Inflammatory macrophage treated with lipopolysaccharide for 4 hours (primary cell): ENCODE measurements at regions not wholly inside any gene's neighbourhood (a gene's known extent, or its start where the extent isn't known, plus 50 kb on each side); places are given as distances from the start of the nearest gene placed in this dataset.

Experiments used
- DNase-seq: peaks from one replicate; pipeline ENCODE4 v3.0.0-alpha.2; 2020

DNA sequence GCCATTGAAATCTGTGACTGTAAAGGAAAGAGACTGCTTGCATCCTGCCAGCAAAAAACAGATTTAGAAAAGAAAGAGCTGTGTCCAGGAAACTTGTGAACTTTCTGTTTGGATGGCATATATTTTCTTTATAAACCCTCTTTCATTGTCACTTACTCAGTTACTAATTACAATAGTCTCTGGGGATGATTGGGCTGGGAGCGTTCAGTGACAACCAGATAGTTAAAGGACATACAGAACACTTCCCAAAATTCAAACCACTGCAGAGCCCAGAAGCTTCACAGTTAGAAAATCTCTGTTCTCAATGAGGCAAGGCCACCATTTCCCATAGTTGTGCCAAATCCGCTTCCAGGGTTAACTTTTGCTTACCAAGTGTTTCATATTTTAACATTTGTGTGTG is 98.6 kb upstream of the TAB2 start:
- DNase-seq: no peak

DNA sequence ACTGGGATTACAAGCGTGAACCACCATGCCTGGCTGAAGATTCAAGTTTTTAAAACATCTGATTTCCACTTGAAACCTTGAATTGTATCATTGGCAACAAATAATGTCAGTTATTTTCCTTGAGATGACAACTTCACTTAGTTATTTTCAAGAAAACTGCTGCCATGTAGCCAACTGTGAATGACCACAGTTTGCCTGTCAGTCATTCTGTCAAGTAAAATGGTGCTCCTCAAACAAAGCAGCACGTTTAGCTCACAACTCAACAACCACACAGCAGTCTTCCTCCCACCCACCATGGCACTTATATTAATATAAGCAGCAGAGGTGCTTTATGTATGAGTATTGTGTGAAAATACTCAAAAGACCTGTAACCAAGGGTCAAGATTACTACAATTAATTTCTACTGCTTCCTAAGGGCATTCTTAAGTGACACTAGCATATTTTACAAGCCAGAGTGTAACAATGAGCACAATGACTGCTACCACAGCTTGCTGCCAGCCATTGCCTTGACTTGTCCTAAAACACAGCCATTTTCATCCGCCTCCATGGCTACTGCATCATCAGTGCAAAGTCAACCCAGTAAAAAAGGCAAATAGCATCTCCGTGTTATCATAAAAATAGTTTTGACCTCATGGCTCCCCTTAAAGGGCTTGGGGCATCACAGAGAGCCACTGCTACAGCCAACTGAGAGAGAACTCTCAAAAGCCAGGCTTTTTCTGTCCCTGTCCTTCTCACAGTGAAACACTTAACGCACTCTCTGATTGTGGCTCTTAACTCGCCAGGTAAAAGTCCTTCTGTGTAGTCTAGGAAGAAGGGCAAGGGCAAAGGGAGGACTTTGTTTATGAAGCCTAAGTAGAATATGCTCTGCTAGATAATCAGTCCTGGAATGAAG is 96.4 kb upstream of the TAB2 start:
- DNase-seq: no peak

DNA sequence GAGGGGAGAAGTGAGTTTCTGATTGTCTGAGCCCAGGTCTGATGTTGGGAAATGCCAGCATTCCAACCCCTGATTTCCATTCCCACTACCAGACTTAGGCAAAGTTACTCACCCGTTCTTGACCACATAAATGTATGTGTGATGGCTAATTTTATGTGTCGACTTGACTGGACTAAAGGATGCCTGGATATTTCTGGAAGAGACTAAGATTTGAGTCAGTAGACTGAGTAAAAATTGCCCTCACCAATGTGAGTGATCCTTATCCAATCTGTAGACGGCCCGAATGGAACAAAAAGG is 95.8 kb upstream of the TAB2 start:
- DNase-seq: no peak

DNA sequence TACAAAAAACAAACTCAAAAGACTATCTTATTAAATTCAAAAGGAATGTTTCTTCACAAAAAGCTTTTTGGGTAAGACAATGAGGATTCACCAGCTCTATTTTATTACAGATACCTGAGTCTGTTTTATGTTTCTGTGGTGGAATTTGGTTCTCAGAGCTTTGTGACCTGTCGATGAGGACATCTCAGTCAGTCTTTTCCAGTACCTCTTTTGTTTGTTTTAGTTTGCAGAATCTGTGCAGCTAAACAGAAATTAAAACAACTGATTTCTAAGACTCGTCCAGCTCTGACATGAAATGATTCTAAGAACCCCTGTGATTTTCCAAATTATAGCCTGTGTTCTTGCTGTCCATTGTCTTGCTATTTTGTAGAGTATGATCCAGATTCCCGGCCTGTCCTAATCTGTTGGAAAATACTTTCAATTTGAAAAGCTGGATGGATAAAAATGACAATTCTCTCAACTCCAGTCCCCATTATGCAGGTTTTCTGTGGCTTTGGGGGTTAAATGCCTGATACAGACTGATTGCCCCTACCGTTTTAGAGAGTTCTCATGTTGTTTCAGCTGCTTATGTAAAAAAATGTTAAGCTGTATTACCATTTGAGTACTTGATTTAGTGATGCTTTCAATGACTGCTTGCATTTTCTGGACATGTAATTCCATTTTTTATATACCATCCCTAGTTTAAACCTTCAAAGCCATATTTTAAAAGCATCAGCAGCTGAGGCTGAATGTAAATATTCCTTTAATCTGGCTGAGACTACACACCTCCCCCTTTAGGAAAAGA is 94.2 kb upstream of the TAB2 start:
- DNase-seq: no peak

DNA sequence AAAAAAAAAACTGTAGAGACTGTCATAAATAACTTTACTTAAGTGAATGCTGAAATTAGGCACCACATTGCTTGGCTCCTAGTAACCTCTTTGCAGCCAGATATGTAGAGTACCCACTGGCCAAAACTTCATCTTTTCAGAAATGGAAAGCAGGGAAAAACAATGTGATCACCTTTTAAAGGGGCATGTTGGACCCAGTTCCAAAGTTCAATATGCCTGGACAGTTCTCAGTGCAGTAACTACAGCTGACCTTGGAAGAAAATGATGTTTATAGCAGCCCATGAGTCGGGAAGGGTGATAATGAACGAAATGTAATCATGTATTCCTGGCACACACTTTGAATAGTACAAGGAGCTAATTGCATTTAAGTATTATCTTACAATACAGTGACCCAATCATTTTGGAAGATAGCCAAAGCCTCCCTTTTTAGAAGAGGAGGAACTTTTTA is 93.6 kb upstream of the TAB2 start:
- DNase-seq: no peak

DNA sequence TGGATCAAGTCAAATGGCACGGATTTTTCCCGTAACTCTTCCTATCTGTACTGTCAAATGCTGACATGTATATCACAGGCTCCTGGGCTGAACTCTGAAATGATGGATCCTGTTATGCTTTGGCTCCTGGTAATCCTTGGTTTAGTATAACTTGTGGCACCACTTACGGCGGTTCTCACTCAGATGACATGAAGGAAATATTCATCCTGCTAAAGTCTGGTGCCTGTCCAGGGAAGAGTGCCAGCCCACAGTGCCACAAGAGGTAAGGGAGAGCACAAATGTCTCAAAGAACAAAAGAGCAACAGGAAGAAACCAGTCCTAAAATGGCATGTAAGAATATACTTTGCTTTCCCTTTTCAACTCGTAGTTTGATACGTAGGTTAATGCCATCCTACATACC is 93.1 kb upstream of the TAB2 start:
- no peak for DNase-seq

DNA sequence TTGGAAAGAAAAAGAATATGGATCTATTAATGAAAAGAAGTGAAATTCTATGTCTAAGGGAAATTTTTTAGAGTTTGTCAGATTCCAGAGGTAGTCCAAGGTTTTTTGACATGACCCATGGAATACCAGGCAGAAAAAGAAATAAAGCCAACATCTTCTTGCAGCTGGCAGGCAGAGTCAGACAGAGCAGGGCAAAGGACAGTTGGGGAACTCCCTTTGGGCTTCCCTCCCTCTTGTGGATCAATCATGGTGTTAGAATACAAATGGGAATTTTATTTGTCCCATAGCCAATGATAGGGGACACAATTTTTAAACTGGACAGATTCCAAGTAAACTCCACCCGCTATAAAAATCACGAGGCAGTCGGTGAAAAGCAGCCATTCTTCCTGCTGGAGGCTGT is 92.1 kb upstream of the TAB2 start:
- DNase-seq: no peak

DNA sequence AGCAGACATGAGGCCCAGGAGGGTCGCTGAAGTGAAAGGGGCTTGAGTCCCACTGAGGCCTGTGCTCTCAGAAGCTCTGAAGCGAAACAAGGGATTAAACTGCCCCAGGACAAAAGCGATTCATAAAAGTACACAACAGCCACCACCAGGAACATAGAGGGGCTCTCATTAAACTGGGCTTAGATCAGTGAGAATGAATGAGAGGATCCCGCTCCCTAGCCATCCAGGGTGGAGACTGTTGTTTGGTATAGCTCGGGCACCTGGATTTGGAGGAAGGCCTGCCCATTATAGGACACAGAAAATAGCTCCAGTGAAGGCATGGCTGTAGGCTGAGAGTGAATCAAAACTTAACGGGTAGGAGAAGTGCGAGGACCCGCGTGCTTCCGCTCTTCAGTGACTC is 91.6 kb upstream of the TAB2 start:
- DNase-seq: no peak

DNA sequence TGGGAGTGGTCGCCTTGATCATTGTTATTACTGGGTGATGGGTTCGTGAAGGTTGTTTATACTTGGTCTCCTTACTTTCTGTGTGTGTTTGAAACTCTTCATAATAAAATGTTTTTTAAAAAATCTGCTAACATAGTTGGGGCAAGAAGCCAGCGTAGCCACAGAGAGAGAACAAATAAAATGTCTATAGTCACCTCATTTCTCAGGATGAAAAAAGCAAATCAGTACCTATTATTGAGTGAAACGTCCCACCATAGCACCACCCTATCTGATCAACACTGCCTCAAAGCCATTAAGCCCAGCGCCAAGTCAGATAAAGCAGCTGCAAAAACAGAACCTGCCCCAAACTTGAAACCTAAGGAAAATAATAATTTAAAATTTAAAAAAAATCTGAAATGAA is 89.7 kb upstream of the TAB2 start:
- DNase-seq: no peak

DNA sequence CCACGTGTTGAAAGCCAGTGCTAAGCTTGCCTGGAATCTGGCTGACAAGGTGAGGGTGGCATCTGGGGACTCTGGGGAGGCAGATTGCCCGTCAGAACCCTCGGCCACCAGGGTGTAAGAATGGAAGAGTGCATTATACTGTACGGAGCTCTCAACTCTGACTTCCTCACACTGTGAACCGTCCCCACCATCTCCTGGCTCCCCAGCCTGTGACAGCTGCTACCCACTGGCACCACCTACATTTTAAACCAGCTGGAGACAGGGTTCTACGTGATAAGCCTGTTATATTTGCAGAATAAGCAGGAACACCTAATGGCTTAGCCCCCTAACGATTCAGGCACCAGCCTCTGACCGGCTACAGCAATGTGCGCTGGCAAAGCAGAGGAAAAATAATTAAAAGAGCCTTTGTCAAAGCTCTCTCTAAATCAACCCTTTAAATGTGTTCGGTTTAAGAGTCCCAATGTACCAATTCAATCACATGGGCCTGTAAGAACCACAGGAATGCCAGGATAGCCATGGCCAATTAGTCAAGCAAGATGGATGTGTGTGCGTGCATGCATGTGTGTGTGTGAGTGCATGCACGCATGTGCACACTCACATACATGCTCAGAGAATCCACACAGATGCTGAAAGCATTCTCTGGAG is 89.1 kb upstream of the TAB2 start:
- DNase-seq: no peak

DNA sequence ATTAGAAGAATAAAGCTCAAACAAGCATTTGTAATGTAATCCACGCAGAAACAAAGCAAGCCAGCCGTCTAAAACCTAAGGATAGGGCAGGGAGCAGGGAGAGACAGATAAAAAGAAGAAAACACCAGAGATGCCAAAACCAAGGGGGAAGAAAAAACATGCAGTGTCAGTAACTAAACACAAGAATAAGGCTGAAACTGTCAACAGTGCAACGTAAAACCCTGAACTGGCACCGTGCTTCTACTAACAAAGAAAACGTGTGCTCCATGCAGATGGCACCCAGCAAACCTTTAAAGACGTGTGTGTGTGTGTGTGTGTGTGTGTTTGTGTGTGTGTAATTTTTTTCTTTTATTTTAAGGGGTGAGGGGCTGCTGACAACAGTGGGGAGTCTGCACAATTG is 88.4 kb upstream of the TAB2 start:
- DNase-seq: no peak

DNA sequence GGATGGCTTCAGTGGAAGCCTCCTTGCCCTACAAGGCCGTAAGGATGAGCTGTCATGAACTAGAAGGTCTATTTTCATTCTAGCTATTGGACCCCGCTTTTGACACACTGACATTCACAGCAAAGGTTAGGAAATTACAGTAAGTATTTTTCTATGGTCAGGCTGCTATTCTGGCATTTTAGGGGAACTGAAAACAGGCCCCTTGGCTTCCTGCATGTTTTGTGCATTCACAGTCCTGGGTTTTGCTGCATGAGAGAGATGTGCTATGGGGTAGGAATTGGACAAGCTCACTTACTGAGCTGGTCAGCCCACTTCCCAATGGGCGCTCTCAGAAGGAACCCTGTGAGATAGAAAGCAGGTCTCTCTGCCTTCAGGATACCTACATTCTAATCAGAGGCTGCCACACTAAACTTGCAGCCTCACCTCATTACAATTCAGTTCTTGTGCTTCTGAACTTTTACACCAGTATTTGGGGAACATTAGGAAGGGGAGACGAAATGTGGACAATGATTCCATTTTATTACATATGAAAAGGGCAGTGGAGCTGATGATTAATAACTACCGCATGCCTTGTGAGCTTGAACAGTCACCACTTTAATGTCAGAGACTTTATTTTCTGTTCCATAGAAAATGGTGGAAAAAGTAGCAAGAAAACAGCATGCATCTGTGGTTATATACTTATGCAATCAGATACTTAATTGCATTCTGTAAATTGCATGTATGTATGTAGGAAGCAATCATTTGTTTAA is 86.6 kb upstream of the TAB2 start:
- peak; percentile 54 for DNase-seq

DNA sequence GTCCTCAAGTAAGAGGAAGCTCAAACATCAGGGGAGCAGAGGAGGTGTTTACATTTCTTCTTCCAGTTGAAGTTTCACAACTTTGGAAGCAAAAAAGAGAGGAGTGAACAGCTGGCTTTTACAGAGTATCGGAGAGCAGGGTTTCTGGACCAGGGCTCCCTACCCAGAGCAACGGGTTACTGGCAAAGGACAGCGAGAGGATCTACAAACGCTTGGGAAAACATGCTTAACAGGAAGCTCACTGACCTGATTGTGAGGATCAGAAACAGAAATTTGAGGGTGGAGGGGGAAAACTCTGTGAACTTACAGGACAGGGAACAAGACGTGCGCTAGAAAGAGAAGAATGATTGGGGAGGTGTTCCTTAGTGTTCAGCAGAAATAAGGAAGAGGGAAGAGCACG is 85.7 kb upstream of the TAB2 start:
- peak; percentile 27 for DNase-seq

DNA sequence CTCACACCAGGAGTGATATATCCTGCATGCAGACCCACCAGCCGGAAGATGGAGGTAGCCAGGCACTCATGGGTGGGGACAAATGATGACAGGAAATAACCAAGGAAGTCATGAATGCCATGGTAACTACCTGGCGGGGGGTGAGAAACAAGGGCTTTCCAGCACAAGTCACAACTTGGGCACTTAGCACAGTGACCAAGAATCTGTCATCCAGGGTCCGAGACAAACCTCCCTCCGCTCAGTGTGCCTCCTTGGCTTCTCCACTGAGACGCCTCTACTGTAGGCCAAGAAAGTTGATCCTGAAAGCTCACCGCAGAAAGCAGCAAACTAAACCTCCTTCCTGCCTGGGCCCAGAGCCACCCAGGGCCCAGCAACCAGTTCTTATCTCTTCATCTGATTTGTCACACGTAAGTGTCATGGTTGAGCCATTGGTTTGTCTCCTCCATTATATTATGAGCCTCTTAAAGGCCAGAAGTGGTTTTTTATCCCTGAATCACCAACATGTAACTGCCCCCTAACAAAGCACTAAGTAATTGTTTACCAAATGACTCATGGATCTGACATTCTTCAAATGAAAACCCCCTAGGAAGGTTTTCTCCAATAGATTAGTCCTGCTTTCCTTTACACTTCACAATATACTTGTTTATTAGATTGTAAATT is 84.3 kb upstream of the TAB2 start:
- peak; percentile 42 for DNase-seq

DNA sequence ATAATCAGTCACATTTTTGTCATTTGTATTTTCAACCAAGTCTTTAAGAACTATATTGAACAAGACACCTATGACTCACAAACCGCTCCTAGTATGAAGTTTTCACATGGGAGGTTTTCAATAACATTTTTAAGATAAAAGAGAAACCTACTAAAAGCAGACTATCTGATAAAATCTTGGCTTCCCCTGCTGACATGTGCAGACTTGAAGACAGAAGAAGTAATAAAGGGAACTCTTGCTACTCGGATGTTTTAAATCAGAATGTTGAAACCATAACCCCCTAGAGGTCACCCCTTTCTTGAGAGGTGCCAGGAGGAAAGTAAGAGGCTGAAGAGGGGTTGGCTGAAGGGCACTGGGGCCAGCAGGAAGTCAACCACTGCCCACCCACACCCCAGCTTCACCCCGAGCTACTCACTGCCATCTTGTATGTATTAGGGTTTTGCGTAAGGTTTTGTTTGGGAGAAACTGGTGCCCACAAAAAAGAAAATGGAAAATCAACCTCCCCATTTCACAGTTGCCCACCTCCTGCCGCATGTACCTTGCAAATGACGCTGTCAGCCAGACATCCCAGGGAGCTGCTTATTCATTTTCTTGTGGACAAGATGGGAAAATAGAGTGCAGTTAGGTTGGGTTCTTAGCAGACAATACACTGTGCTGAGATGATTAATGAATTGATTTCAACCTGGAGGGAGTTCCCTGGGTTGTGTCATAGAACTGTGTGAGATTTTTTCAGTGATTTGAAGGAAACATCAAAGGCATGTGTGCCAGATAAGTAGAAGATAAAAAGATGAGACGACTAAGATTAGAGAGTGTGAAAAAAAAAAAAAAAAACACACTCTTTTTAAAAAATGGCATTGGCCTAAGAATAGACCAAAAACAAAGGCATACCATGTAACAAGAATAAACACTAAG is 83.2 kb upstream of the TAB2 start:
- peak; percentile 45 for DNase-seq

DNA sequence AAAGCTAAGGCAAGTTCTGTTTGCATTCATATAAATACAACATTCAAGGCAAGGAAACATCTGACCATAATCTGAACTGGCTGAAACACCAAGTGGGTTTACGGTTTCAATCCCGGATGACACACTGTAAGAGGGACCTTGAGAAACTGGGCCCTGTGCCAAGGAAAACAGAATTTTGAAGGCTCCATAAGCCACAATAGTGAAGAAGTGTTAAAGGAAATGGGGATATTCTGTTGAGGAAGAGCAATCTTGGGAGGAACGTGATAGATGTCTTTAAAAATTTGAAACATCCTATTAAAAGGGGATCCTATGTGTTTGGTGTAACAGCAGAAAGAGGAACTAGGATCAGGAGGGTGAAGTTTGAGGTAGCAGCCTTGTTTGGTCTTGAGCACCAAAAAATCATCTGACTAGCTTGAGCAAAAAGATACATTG is 82.4 kb upstream of the TAB2 start:
- DNase-seq: peak; percentile 74

DNA sequence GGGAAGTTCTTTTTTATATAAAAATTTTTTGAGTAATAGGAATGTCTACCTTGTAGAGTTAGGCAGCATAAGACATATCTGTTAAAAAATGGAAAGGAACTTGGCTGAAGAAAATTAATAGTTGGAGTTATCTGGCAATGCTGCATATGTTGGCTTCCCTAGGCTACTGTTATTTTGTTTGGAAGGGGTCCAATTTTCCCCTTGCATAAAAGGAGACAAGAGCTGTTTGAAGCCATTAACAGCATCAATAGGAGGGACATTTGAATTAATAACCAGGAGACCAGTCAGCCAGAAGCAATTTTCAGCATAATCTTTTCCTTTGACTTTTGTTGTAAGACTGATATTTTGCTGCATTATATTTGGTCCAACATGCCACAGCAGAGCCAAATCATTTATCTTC is 80.9 kb upstream of the TAB2 start:
- no peak for DNase-seq

DNA sequence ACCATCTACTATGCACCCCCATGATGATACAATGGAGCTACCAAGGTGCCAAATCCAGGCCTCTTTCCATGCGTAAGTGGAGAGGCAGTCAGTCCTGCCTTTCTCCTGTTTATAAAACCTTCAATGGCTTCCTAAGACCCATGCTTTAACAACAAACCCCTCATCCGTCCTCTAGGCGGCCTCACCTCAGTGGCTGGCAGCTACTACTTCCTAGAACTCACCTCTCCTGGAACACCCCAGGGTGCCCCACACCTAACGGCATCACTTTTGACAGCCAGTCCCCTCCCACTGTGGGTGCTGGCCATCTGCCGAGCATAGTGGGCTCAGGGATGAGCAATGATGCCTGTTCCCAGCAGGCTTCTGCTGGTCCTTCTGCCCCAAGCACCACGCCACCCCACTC is 80.0 kb upstream of the TAB2 start:
- no peak for DNase-seq

DNA sequence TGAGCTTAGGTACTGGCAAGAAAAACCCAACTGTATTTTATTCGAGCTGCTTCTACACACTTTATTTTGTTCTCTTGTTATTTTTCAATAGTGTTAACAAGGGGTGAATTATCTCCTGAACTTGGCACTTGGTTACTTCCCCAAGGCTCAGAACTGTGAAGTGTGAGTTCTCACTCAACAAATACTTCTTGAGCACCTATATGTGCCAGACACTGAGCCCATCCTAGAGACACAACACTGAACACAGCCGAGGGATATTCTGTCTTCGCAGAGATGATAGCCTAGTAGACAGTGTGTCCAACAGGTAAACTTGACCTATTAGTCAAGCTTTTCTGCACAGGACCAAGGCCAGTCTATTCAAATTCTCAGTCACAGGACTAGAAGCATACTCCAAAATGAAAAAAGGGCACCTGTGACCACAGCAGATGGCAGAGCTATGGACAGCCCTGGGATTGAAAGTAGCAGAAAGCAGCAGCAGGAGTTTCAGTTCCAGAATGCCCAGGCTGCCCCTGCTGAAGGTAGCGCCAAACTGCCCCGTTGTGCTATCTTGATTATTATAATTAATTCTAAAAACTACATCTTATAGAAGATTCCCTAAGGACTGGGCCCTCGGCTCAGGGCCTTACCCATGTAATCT is 77.8 kb upstream of the TAB2 start:
- DNase-seq: no peak

DNA sequence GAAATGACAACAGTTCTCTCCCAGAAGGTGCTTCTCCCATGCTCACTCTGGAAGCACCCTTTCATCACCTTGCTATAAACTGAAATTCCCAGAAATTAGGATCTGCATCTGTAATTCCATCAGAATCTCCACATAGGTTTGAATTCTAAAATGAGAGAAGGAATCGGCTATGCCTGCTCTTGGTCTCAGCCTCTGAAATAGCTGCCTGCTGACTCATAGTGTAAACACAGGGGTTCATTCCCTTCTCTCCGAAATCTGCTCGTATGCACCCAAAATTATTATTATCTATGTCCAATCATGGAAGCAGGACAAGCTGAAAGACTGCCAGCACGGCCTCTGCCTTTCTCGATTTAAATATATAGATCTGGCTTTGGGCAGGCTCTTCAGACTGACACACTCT is 74.6 kb upstream of the TAB2 start:
- DNase-seq: no peak

DNA sequence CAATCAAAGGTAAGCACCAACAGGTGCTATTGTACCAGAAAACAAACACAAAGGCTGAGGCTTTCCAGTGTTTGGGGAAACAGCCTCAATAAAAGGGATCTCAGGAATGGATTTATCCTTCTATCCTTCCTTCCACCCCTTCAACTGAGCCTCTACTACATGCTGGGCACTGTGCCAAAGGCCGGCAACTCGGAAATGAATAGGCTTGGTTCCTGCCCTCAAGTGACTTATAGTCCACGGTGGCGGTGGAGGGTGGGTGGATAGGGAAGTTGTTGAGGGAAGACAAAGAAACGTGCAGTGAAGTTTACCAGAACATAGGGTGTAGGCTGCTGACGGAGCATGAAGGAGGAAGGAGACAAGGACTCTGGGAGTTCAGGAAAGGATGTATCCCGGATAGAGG is 73.4 kb upstream of the TAB2 start:
- DNase-seq: no peak
